A172 (cell line): ENCODE measurements at regions not wholly inside any gene's neighbourhood (a gene's known extent, or its start where the extent isn't known, plus 50 kb on each side); places are given as distances from the start of the nearest gene placed in this dataset.

Experiments
- DNase-seq: peaks from one replicate; pipeline ENCODE4 v3.0.0-alpha.2; 2015; ENCODE audit warnings: low spot score

DNA sequence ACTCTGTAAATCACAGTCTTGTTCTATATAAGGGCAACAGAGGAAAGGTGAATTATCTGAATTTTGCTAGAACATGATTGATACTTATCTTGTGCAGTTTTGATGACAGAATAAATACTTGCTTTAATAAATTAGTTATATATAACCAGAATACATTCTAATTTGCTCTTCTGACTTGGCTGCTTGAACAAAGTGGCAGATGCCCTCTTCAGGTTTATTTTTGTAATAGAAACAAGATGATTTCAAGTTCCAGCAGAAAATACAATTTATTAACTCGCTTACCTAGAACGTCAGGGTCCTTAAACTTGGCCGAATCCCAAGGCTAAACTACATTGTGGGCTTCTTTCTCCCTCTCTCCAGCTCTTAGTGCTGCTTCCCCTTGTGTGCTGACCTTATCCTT lies 57.6 kb upstream of the SSTR1 start:
- no peak for DNase-seq
